IMR-90 (cell line): ENCODE measurements at regions not wholly inside any gene's neighbourhood (a gene's known extent, or its start where the extent isn't known, plus 50 kb on each side); places are given as distances from the start of the nearest gene placed in this dataset.

Experiments used
- ATAC-seq: fragments of 200-7000 bp; cut with Tn5 transposase; 2 replicates; pipeline ENCODE4 v1.9.1; 2020; ENCODE audit warnings: low read depth, mild to moderate bottlenecking, moderate library complexity
- BruUV-seq: library from RNA; stranded (reverse); fragments of 400-500 nt; replicated peaks from 2 replicates; lab custom pipeline; 2021; lab: Mats Ljungman, UMichigan
- CTCF ChIA-PET: fragments of 300-600 bp; formaldehyde crosslinking; extraction: SDS; loops from one replicate; lab custom pipeline; 2021; ENCODE audit warnings: antibody characterized with exemption; lab: Yijun Ruan, JAX
- POLR2A ChIA-PET: fragments of 300-600 bp; sonication (Branson Sonifier 250); formaldehyde crosslinking; loops from one replicate; lab custom pipeline; 2022; ENCODE audit warnings: antibody characterized with exemption; ENCODE audit not compliant: unreplicated experiment; lab: Charles Lee
- DNase-seq: peaks from one replicate; pipeline ENCODE4 v3.0.0; 2013
- H2AFZ ChIP-seq: replicated peaks from 2 replicates; pipeline ENCODE3; 2013; ENCODE audit warnings: low read length, mild to moderate bottlenecking; ENCODE audit not compliant: poor library complexity
- H2AK5ac ChIP-seq: 2 replicates; pipeline ENCODE4 v1.6.1; 2013; ENCODE audit warnings: low read depth, low read length, inconsistent platforms
- H2AK9ac ChIP-seq: replicated peaks from 2 replicates; pipeline ENCODE3; 2013; ENCODE audit warnings: mild to moderate bottlenecking, low read depth, low read length, moderate library complexity; ENCODE audit not compliant: poor library complexity
- H2BK120ac ChIP-seq: 2 replicates; pipeline ENCODE4 v1.6.1; 2013; ENCODE audit warnings: low read depth, low read length, inconsistent platforms
- H2BK15ac ChIP-seq: 3 replicates; pipeline ENCODE4 v1.6.1; 2013; ENCODE audit warnings: low read depth, low read length, inconsistent platforms
- H2BK20ac ChIP-seq: 2 replicates; pipeline ENCODE4 v1.6.1; 2013; ENCODE audit warnings: low read depth, mild to moderate bottlenecking, inconsistent platforms, low read length, moderate library complexity
- H2BK5ac ChIP-seq: 2 replicates; pipeline ENCODE4 v1.6.1; 2013; ENCODE audit warnings: mild to moderate bottlenecking, low read depth, low read length, inconsistent platforms; ENCODE audit not compliant: poor library complexity, severe bottlenecking
- H3K14ac ChIP-seq: replicated peaks from 2 replicates; pipeline ENCODE4 v1.6.1; 2013; ENCODE audit warnings: low read depth, low read length, inconsistent platforms
- H3K18ac ChIP-seq: 2 replicates; pipeline ENCODE4 v1.6.1; 2013; ENCODE audit warnings: low read depth, low read length, control low read depth
- H3K23ac ChIP-seq: 2 replicates; pipeline ENCODE4 v1.6.1; 2013; ENCODE audit warnings: low read depth, low read length, inconsistent platforms
- H3K27ac ChIP-seq: 2 replicates; pipeline ENCODE4 v1.5.1; 2013; ENCODE audit warnings: mild to moderate bottlenecking, control low read depth, low read length; ENCODE audit not compliant: insufficient read depth
- H3K27me3 ChIP-seq: 2 replicates; pipeline ENCODE4 v1.6.1; 2013; ENCODE audit warnings: low read length; ENCODE audit not compliant: control insufficient read depth, insufficient read depth
- H3K36me3 ChIP-seq: 2 replicates; pipeline ENCODE4 v1.6.1; 2013; ENCODE audit warnings: low read length, mixed read lengths; ENCODE audit not compliant: control insufficient read depth, insufficient read depth
- H3K4ac ChIP-seq: 2 replicates; pipeline ENCODE4 v1.6.1; 2013; ENCODE audit warnings: low read depth, low read length, inconsistent platforms
- H3K4me1 ChIP-seq: 2 replicates; pipeline ENCODE4 v1.6.1; 2013; ENCODE audit warnings: low read length, mixed read lengths; ENCODE audit not compliant: control insufficient read depth, insufficient read depth
- H3K4me2 ChIP-seq: 2 replicates; pipeline ENCODE4 v1.6.1; 2013; ENCODE audit warnings: low read depth, mild to moderate bottlenecking, control low read depth, low read length, moderate library complexity
- H3K4me3 ChIP-seq: 2 replicates; pipeline ENCODE4 v1.5.1; 2013; ENCODE audit warnings: low read depth, mild to moderate bottlenecking, control low read depth, low read length, moderate library complexity; ENCODE audit not compliant: insufficient read depth
- H3K56ac ChIP-seq: 2 replicates; pipeline ENCODE4 v1.6.1; 2013; ENCODE audit warnings: low read length, inconsistent platforms; ENCODE audit not compliant: insufficient read depth; ENCODE audit errors: extremely low read depth
- H3K79me1 ChIP-seq, 2 experiments: 2 replicates each; pipeline ENCODE4 v1.6.1; 2013; ENCODE audit warnings: low read length in 2 of 2, inconsistent platforms in 1 of 2, low read depth in 1 of 2
- H3K9ac ChIP-seq: 2 replicates; pipeline ENCODE4 v1.6.1; 2013; ENCODE audit warnings: low read depth, low read length, control low read depth
- H3K9me1 ChIP-seq: 2 replicates; pipeline ENCODE4 v1.6.1; 2013; ENCODE audit warnings: low read length, inconsistent platforms; ENCODE audit not compliant: insufficient read depth
- H3K9me3 ChIP-seq: 2 replicates; pipeline ENCODE4 v1.6.1; 2013; ENCODE audit warnings: low read length; ENCODE audit not compliant: control insufficient read depth, insufficient read depth
- H4K20me1 ChIP-seq: 2 replicates; pipeline ENCODE4 v1.6.1; 2013; ENCODE audit warnings: low read length, inconsistent platforms; ENCODE audit not compliant: insufficient read depth
- H4K5ac ChIP-seq: 2 replicates; pipeline ENCODE4 v1.6.1; 2013; ENCODE audit warnings: mild to moderate bottlenecking, low read depth, low read length, control low read depth
- H4K8ac ChIP-seq, 2 experiments: 2 replicates each; pipeline ENCODE4 v1.6.1; 2013; ENCODE audit warnings: low read depth in 2 of 2, low read length in 2 of 2, control low read depth in 1 of 2, inconsistent platforms in 1 of 2
- H4K91ac ChIP-seq: 2 replicates; pipeline ENCODE4 v1.6.1; 2013; ENCODE audit warnings: low read depth, low read length, inconsistent platforms; ENCODE audit not compliant: insufficient read depth
- BHLHE40 ChIP-seq: fragments of 150-350 bp; IDR thresholded peaks from 2 replicates; pipeline ENCODE4 v1.6.1; 2016; ENCODE audit warnings: mild to moderate bottlenecking, low read depth, low read length
- CEBPB ChIP-seq: IDR thresholded peaks from 2 replicates; pipeline ENCODE4 v1.6.1; 2012; ENCODE audit warnings: low read depth, low read length, improper control_type of control experiment
- CHD1 ChIP-seq: IDR thresholded peaks from 2 replicates; pipeline ENCODE4 v1.6.1; 2012; ENCODE audit warnings: low read depth, low read length, improper control_type of control experiment
- ELK1 ChIP-seq: fragments of 150-350 bp; IDR thresholded peaks from 2 replicates; pipeline ENCODE4 v1.6.1; 2016; ENCODE audit warnings: low read depth, mild to moderate bottlenecking, low read length, moderate library complexity, borderline replicate concordance
- FOS ChIP-seq: fragments of 150-350 bp; IDR thresholded peaks from 2 replicates; pipeline ENCODE4 v1.6.1; 2016; ENCODE audit warnings: low read depth, low read length
- MAFK ChIP-seq: IDR thresholded peaks from 2 replicates; pipeline ENCODE4 v1.6.1; 2012; ENCODE audit warnings: low read depth, low read length, improper control_type of control experiment
- MAZ ChIP-seq: IDR thresholded peaks from 2 replicates; pipeline ENCODE4 v1.6.1; 2012; ENCODE audit warnings: low read depth, mild to moderate bottlenecking, low read length, improper control_type of control experiment, moderate library complexity, borderline replicate concordance
- MXI1 ChIP-seq: IDR thresholded peaks from 2 replicates; pipeline ENCODE4 v1.6.1; 2012; ENCODE audit warnings: low read depth, mild to moderate bottlenecking, low read length, moderate library complexity, borderline replicate concordance
- POLR2A ChIP-seq: IDR thresholded peaks from 2 replicates; pipeline ENCODE4 v1.6.1; 2012; ENCODE audit warnings: mild to moderate bottlenecking, low read depth, low read length
- RAD21 ChIP-seq: IDR thresholded peaks from 2 replicates; pipeline ENCODE4 v1.6.1; 2012; ENCODE audit warnings: low read length, improper control_type of control experiment
- RCOR1 ChIP-seq: IDR thresholded peaks from 2 replicates; pipeline ENCODE4 v1.6.1; 2012; ENCODE audit warnings: mild to moderate bottlenecking, low read length, improper control_type of control experiment; ENCODE audit not compliant: insufficient replicate concordance
- RFX5 ChIP-seq: IDR thresholded peaks from 2 replicates; pipeline ENCODE4 v1.8.0; 2012; ENCODE audit warnings: low read depth, mild to moderate bottlenecking, low read length, moderate library complexity
- SMC3 ChIP-seq: fragments of 150-350 bp; IDR thresholded peaks from 2 replicates; pipeline ENCODE4 v1.6.1; 2016; ENCODE audit warnings: low read depth, mild to moderate bottlenecking, antibody characterized with exemption, low read length, moderate library complexity
- USF2 ChIP-seq: fragments of 150-350 bp; IDR thresholded peaks from 2 replicates; pipeline ENCODE4 v1.6.1; 2017; ENCODE audit warnings: mild to moderate bottlenecking, antibody characterized with exemption, low read length, low read depth
- WGBS, 2 experiments: methylation state at CpG; one replicate each; pipeline versions ENCODE4 v1.1.5 to v1.1.7; 2013; ENCODE audit warnings: missing lambda C conversion rate in 2 of 2; ENCODE audit not compliant: insufficient read length in 1 of 2; ENCODE audit errors: extremely low coverage in 2 of 2; 5-methylcytosine and 5-hydroxymethylcytosine counted together
- dilution Hi-C: fragments of 300-500 bp; cut with HindIII; formaldehyde crosslinking; loops from one replicate; pipeline ENCODE4 v1.14.3; 2018; ENCODE audit warnings: low sequenced_read_pairs; ENCODE audit not compliant: unreplicated experiment
- in situ Hi-C: fragments of 300-500 bp; cut with MboI; formaldehyde crosslinking; loops from 3 replicates; pipeline ENCODE4 v1.14.3; 2019; ENCODE audit warnings: low sequenced_read_pairs, inconsistent platforms, mixed read lengths
- intact Hi-C: fragments of 100-400 bp; cut with micrococcal nuclease; formaldehyde crosslinking; loops from 2 replicates; pipeline ENCODE4 v1.10.0; 2022
- TF ChIP-seq, protein P1 (sequence below): conservative IDR thresholded peaks from 2 replicates; pipeline ENCODE4 v1.5.1; 2012; ENCODE audit warnings: mild to moderate bottlenecking, low read depth, low read length, improper control_type of control experiment

GRCh38 chr11:11035331-11035730, 177.5 kb upstream of the ZBED5 start (continued):
- TF ChIP-seq ELK1 = no peak

GRCh38 chr11:11034476-11034875, 176.6 kb upstream of the ZBED5 start:
- Histone ChIP-seq H3K4me1 (peaks cover 9% of the 10 kb centered on the region), H2BK120ac (no peak overlapping the region), H3K9ac (no peak overlapping the region), H2BK15ac (no peak overlapping the region), H2AK5ac (peak overlapping the region; percentile 33; the same call in 1 of the 2 replicates), H3K27me3 (peaks cover 2% of the 10 kb centered on the region; the same call in 1 of the 2 replicates), H3K4ac (no peak overlapping the region), H3K9me1 (no peaks in the 10 kb centered on the region; the same call in 1 of the 2 replicates), H3K23ac (no peak overlapping the region), H3K79me1 (no peaks in the 10 kb centered on the region), H2BK5ac (no peak overlapping the region), H3K4me3 (no peak overlapping the region), H2AFZ (no peak overlapping the region), H3K36me3 (no peaks in the 10 kb centered on the region), H2BK20ac (no peak overlapping the region), H2AK9ac (no peak overlapping the region), H3K4me2 (no peak overlapping the region), H4K8ac (no peak overlapping the region), H3K56ac (no peak overlapping the region), H3K9me3 (no peaks in the 10 kb centered on the region), H4K91ac (no peak overlapping the region), H4K20me1 (no peaks in the 10 kb centered on the region), H3K18ac (no peak overlapping the region), H3K27ac (no peak overlapping the region), H4K5ac (no peak overlapping the region), H3K14ac (no peak overlapping the region)
- ATAC-seq (no peak), DNase-seq (no peak)
- dilution Hi-C loops (no loop called here), intact Hi-C loops (no loop called here), in situ Hi-C loops (loop anchor here (25.0 kb wide), 2 partner anchors 1003 to 1253 kb away; no protein-coding TSS in a partner anchor)
- WGBS, 2 experiments = no CpG with 5 or more reads among the region's 5 CpGs
- ChIA-PET CTCF (interaction anchor here (0.6 kb wide), 1 partner anchor 488 kb away, joined by 3 read pairs; no protein-coding TSS in a partner anchor), POLR2A (no interaction called here)
- no TSS peak for BruUV-seq
- no peak for TF ChIP-seq POLR2A
- TF ChIP-seq RFX5 = no peak
- no peak for TF ChIP-seq MAFK
- TF ChIP-seq USF2 = no peak
- TF ChIP-seq MXI1 = no peak
- no peak for TF ChIP-seq SMC3
- no peak for TF ChIP-seq BHLHE40
- TF ChIP-seq CHD1 = no peak
- no peak for TF ChIP-seq CEBPB
- TF ChIP-seq RCOR1 = no peak
- TF ChIP-seq MAZ = no peak
- TF ChIP-seq, protein P1, sequence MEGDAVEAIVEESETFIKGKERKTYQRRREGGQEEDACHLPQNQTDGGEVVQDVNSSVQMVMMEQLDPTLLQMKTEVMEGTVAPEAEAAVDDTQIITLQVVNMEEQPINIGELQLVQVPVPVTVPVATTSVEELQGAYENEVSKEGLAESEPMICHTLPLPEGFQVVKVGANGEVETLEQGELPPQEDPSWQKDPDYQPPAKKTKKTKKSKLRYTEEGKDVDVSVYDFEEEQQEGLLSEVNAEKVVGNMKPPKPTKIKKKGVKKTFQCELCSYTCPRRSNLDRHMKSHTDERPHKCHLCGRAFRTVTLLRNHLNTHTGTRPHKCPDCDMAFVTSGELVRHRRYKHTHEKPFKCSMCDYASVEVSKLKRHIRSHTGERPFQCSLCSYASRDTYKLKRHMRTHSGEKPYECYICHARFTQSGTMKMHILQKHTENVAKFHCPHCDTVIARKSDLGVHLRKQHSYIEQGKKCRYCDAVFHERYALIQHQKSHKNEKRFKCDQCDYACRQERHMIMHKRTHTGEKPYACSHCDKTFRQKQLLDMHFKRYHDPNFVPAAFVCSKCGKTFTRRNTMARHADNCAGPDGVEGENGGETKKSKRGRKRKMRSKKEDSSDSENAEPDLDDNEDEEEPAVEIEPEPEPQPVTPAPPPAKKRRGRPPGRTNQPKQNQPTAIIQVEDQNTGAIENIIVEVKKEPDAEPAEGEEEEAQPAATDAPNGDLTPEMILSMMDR = no peak
- no peak for TF ChIP-seq FOS
- TF ChIP-seq RAD21 = no peak
